DMS53 treated with DMSO at 0.1 percent for 48 hours (cell line): ENCODE measurements at regions not wholly inside any gene's neighbourhood (a gene's known extent, or its start where the extent isn't known, plus 50 kb on each side); places are given as distances from the start of the nearest gene placed in this dataset.
"Not testable (repeated sequence)": the region's sequence is repeated elsewhere in the genome, so short reads cannot be mapped to it uniquely, and the experiment has no call there.

Source experiments
- DNase-seq: peaks from one replicate; lab custom pipeline; 2025; ENCODE audit not compliant: unreplicated experiment; lab: John Stamatoyannopoulos, UW

DNA sequence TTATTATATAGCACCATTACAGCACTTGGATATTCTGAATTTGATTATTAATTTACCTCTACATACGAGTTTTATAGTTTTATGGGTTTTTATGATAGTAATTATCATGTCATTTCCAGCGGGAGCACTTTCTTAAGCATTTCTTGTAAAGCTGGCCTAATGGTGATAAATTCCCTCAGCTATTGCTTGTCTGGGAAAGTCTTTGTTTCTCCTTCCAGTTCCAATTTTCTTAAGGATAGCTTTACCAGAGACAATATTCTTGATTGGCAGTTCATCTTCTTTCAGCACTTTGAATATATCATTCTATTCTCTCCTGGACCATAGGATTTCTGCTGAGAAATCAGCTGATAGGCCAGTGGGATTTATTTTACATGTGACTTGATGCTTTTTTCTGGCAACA, 505.4 kb downstream of the TMEM232 start:
- DNase-seq = no peak

- DNase-seq = no peak
These were observed 502.4 kb downstream of the TMEM232 start for GRCh38 chr5:110224050-110224449.

- DNase-seq = no peak
These were observed 500.5 kb downstream of the TMEM232 start for GRCh38 chr5:110225949-110226348.

GRCh38 chr5:110239786-110240185, 486.7 kb downstream of the TMEM232 start:
- no peak for DNase-seq

- DNase-seq = no peak
These were observed 483.5 kb downstream of the TMEM232 start for GRCh38 chr5:110242950-110243349.

- DNase-seq = no peak
These were observed 477.6 kb downstream of the TMEM232 start for GRCh38 chr5:110248921-110249320.

DNA sequence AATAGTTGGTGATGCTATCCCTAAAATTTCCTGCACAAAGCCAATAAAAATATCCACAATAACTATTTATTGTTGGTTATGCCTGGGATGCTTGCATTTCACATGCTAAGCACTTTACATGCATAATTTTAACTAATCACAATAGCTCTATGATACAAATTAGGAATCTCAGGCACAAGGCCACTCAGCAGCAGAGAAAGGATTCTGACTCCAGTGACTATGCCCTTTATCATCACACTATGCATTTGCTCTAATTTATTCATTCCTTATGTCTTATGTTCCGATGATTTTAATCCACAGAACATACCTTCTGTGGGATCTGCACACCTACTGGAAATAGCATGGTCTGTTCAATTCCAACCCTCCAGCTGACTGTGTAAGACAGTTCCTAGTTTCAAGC, 476.1 kb downstream of the TMEM232 start:
- no peak for DNase-seq

DNA sequence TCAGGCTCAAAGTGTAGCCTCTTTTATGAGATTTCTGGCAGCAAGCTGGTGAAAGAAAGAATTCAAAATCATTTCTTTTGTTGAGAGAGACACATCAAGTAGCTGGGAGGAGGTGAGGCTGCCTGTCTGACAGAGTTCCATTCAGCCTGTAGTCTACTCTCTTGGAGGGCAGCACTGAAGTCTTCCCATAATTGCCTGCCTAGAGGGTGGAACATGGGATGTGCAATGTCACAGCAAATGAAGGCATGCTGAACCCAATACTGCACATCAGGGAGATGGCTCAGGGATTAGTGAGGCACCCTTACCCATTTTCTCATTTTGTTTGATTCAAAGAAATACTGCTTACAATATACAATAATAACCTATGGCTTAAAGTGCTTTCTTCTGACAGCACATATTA, 475.7 kb downstream of the TMEM232 start:
- no peak for DNase-seq

GRCh38 chr5:110251366-110251765, 475.1 kb downstream of the TMEM232 start:
- DNase-seq = no peak

DNA sequence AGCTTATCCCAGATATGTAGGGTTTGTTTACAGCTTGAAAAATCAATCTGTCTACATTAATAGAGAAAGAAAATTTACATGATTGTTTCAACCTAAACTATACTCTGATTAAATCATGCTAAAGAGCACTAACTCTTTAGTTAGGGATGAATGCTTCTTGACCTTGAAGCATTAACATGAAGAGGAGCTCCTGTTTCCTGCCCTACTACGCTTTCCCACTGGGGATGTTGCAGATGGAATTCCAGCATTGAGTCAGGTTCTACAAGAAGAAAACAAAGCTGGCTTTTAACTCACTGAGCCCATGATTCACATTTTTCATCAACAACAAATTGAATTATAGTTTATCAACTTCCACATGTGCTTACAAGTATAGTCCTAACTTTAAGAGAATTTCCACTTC, 471.3 kb downstream of the TMEM232 start:
- DNase-seq = no peak

DNA sequence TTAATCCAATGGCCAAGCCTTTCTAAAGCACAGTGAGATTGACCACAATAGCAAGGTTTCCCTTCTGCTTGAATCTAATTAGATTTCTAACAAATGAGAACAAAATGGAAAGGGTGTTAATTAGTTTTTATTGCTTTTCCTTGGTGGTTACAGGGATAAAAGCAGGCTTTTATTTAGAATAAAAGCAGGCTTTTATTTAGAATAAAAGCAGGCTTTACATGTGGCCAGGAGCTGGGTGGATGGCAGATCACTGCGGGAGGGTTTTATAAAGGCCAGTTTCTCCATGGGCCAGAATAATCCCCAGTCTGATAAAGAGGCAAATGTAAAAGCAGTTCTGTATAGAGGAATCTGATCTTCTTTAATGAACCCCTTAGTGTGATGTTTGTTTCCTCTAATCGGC, 470.2 kb downstream of the TMEM232 start:
- DNase-seq = no peak

DNA sequence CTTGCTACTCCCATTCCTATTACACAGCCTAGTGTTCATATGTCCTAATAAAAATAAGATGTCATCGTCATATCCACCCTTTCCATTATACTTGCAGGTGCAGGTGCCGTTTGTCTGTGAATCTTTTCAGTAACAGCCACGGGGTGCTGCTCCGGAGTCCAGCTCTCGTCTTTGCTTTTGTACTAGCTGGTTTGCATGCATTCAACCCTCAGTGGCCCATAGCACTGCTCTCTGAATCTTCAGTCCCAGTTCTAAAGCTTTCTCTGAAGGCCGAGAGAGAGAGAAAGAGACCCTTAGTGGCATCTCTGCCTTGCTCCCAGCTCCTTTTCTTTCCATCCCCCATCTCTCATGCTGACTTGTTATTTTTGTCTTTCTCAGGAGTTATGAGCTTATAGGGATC, 468.5 kb downstream of the TMEM232 start:
- no peak for DNase-seq

DNA sequence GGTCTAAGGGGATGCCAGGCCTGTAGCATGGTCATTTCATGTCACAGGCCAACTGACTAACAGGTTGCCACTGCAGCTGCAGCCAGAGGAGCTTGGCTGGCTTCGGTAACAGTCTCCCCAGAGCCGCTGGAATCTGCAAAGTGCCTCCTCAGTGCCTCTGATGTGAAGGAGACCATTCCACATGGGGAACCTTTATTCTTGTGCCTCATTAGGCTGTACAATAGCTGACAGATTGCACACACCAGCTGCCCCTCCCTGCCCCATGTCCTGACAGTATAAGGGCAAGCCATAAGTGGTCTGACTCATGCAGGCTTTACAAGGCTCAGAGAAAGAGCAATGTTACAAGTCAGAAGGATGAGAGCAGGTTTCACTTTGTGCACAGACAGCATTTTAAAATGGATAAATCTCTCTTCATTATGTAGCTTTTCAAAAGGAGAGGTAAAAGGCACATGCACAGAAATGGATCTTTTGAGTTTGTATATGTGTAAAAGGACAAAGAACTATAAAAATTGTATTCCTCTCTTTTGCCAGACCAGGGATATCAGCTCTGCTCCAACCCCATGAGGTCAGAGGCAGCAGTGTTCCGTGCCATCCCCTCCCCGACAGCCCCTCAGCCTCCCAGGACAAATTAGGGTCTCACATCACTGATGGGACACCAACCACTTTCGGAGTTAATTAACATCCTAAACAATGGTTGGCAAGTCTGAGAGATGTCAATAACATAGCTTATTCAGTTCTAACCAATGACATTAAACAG, 467.8 kb downstream of the TMEM232 start:
- peak; percentile 84 for DNase-seq

- DNase-seq = no peak
These were observed 463.7 kb downstream of the TMEM232 start for GRCh38 chr5:110262749-110263148.

DNA sequence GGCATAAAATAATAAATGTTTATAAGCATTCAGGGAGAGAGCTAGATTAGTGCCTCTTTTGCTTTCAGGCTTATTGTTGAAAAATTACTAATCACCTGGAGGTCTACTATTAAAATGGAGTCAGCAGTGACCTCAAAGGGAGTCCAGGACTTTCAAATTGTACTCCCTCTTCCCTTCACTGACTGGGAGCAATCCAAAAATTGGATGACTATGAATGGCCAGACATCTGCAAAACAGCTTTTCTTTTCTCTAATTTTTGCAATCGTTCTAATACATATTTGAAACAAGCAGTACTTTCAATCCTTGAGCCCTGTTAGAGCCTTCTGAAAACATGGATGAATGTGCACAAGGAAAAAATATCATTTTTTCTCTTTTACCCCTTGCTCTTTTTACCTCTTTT, 461.8 kb downstream of the TMEM232 start:
- DNase-seq = no peak

- no peak for DNase-seq
These were observed 461.3 kb downstream of the TMEM232 start for GRCh38 chr5:110265162-110265561.

DNA sequence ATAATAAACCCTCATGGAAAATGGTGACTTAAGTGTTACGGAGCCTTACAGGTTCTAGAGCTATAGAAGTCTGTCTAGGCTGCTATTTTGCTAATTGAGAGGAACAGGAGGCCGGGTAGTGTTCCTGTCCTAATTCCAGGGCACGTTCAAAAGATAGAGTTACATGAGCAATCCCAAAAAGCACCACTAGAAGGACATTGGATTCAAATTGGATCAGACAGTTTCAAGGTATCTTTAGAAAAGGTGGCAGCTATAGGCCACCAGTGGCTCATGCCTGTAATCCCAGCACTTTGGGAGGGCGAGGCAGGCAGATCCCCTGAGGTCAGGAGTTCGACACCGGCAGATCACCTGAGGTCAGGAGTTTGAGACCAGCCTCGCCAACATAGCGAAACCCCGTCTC, 458.8 kb downstream of the TMEM232 start:
- no peak for DNase-seq

GRCh38 chr5:110268283-110268682, 458.2 kb downstream of the TMEM232 start:
- no peak for DNase-seq

- no peak for DNase-seq
These were observed 457.5 kb downstream of the TMEM232 start for GRCh38 chr5:110268985-110269384.

DNA sequence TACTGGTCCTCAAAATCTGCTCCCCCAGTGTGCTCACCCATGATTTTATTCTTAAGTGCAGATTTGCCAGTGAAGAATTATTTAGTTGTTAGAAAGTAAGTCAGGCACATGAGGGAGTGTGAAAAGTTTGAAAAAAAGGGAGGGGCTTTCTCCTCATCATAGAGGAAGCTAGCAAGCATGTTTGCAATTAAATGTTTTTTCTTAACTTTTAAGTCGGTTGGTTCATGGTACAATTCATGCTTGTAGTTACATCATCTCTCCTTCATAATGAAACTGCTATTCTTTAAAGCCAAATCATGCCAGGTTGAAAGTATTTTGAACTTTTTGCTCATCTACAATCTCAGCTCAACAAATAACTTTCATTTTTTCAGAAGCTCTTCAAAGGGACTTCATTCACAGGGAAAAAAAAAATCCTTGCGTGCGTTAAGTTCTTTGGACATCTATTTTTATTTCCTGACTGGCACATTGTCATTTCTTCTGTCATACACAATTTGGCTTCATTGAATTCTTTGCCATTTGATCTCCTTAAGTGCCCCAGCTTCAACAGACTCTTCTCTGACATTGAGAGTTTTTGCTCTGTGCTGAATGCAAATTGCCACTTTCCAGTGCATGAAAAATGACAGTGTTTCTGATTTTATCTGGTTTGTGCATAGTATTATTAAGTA, 456.9 kb downstream of the TMEM232 start:
- DNase-seq = no peak

GRCh38 chr5:110275878-110276277, 450.6 kb downstream of the TMEM232 start:
- no peak for DNase-seq

GRCh38 chr5:110278449-110278848, 448.0 kb downstream of the TMEM232 start:
- not testable (repeated sequence) for DNase-seq

DNA sequence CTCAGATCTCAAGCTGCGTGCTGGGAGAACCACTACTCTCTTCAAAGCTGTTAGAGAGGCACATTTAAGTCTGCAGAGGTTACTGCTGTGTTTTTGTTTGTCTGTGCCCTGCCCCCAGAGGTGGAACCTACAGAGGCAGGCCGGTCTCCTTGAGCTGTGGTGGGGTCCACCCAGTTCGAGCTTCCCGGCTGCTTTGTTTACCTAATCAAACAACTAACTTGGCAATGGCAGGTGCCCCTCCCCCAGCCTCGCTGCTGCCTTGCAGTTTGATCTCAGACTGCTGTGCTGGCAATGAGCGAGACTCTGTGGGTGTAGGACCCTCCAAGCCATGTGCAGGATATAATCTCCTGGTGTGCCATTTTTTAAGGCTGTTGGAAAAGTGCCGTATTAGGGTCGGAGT, 442.4 kb downstream of the TMEM232 start:
- DNase-seq = not testable (repeated sequence)
